ENCODE measurements at regions not wholly inside any gene's neighbourhood (a gene's known extent, or its start where the extent isn't known, plus 50 kb on each side); places are given as distances from the start of the nearest gene placed in this dataset.

- peaks cover 5% of the 10 kb centered on the region for H3K27me3 ChIP-seq (ENCODE audit: insufficient read depth, poor library complexity, severe bottlenecking)
- no peak overlapping the region for H3K27ac ChIP-seq (replicated peaks)
- no peak for DNase-seq (ENCODE audit: low read depth in 1 of 2, low spot score in 1 of 2)
- no peak overlapping the region for H3K4me3 ChIP-seq (replicated peaks; ENCODE audit: insufficient read depth, low read length)
- no peak for TF ChIP-seq GABPA (IDR thresholded peaks at IDR 0.05; ENCODE audit: low read depth)
- no peak for TF ChIP-seq SPI1 (IDR thresholded peaks at IDR 0.05; ENCODE audit: borderline replicate concordance, low read depth)
- TF ChIP-seq REST (IDR thresholded peaks at IDR 0.05; ENCODE audit: insufficient replicate concordance, low read depth) = no peak
- no peak for TF ChIP-seq CTCF (IDR thresholded peaks at IDR 0.05; ENCODE audit: insufficient read depth, low read length)
- TF ChIP-seq POLR2AphosphoS5 (IDR thresholded peaks at IDR 0.05; ENCODE audit: low read depth) = no peak
Measured at GRCh38 chr5:176187276-176188062, 50.8 kb upstream of the SIMC1 start.

- DNase-seq (ENCODE audit: low read depth in 1 of 2, low spot score in 1 of 2) = no peak
- Histone ChIP-seq H3K27me3 (ENCODE audit: insufficient read depth, poor library complexity, severe bottlenecking) (peaks cover 8% of the 10 kb centered on the region), H3K27ac (replicated peaks) (no peak overlapping the region), H3K4me3 (replicated peaks; ENCODE audit: insufficient read depth, low read length) (no peak overlapping the region)
- TF ChIP-seq POLR2AphosphoS5 (IDR thresholded peaks at IDR 0.05; ENCODE audit: low read depth) = no peak
- no peak for TF ChIP-seq CTCF (IDR thresholded peaks at IDR 0.05; ENCODE audit: insufficient read depth, low read length)
- TF ChIP-seq SPI1 (IDR thresholded peaks at IDR 0.05; ENCODE audit: borderline replicate concordance, low read depth) = no peak
- no peak for TF ChIP-seq REST (IDR thresholded peaks at IDR 0.05; ENCODE audit: insufficient replicate concordance, low read depth)
- TF ChIP-seq GABPA (IDR thresholded peaks at IDR 0.05; ENCODE audit: low read depth) = no peak
Measured at GRCh38 chr5:176188085-176188484, 50.1 kb upstream of the SIMC1 start.
